Spleen (tissue), 11 donors: ENCODE measurements at regions not wholly inside any gene's neighbourhood (a gene's known extent, or its start where the extent isn't known, plus 50 kb on each side); places are given as distances from the start of the nearest gene placed in this dataset.

Source experiments
- DNase-seq: peaks from one replicate; pipeline ENCODE4 v3.0.0-alpha.2; 2020
- H3K27ac ChIP-seq, 8 donors: fragments of 200-600 bp; sonication (generic) in 7 of 8; 1 replicate in 4 of 8; 2 replicates in 4 of 8; pipeline versions ENCODE4 v1.5.0 to v1.8.0; 2016 to 2021; ENCODE audit warnings: inconsistent platforms in 4 of 8, mild to moderate bottlenecking in 4 of 8, moderate library complexity in 1 of 8
- H3K27me3 ChIP-seq, 7 donors: fragments of 200-600 bp; sonication (generic) in 6 of 7; replicated peaks in 1 of 7; 1 replicate in 4 of 7; 2 replicates in 3 of 7; pipeline versions ENCODE4 v1.5.0 to v1.8.0; 2016 to 2021; ENCODE audit warnings: inconsistent platforms in 3 of 7, mild to moderate bottlenecking in 1 of 7
- H3K36me3 ChIP-seq, 6 donors: fragments of 200-600 bp; sonication (generic) in 5 of 6; 1 replicate in 4 of 6; 2 replicates in 2 of 6; pipeline versions ENCODE4 v1.5.0 to v1.8.0; 2016 to 2021; ENCODE audit warnings: inconsistent platforms in 2 of 6
- H3K4me1 ChIP-seq, 6 donors: fragments of 200-600 bp; sonication (generic) in 5 of 6; 1 replicate in 3 of 6; 2 replicates in 3 of 6; pipeline versions ENCODE4 v1.5.0 to v1.8.0; 2016 to 2021; ENCODE audit warnings: inconsistent platforms in 3 of 6
- H3K4me3 ChIP-seq, 8 donors: fragments of 200-600 bp; sonication (generic) in 7 of 8; 1 replicate in 4 of 8; 2 replicates in 4 of 8; pipeline versions ENCODE4 v1.5.0 to v1.8.0; 2016 to 2021; ENCODE audit warnings: inconsistent platforms in 4 of 8, mild to moderate bottlenecking in 4 of 8, moderate library complexity in 2 of 8
- H3K9me3 ChIP-seq, 8 donors: fragments of 200-600 bp; sonication (generic) in 7 of 8; 1 replicate in 4 of 8; 2 replicates in 4 of 8; pipeline versions ENCODE4 v1.5.0 to v1.8.0; 2016 to 2021; ENCODE audit warnings: inconsistent platforms in 4 of 8
- POLR2A ChIP-seq, 3 donors: fragments of 450-650 bp; IDR thresholded peaks; one replicate each; pipeline ENCODE4 v1.5.1; 2017; ENCODE audit warnings: antibody characterized with exemption in 3 of 3, mild to moderate bottlenecking in 1 of 3
- POLR2AphosphoS5 ChIP-seq, 3 donors: sonication (generic); formaldehyde crosslinking; IDR thresholded peaks; one replicate each; pipeline ENCODE4 v1.5.1; 2017; ENCODE audit warnings: antibody characterized with exemption in 3 of 3
- WGBS, 5 donors: extraction: QIAGEN DNeasy Blood & Tissue Kit in 3 of 5; methylation state at CpG; one replicate each; pipeline versions ENCODE4 v1.1.5 to v1.1.7; 2013 to 2018; 5-methylcytosine and 5-hydroxymethylcytosine counted together
- intact Hi-C: fragments of 100-400 bp; cut with DNase I; formaldehyde crosslinking; loops from one replicate; pipeline ENCODE4 v1.15.0; 2023; ENCODE audit warnings: low total_unique reads
- small RNA-seq, 4 donors: library from RNA; depleted of rRNA; stranded (forward); fragments of <200 nt; gene quantifications; one replicate each; pipeline ENCODE3, GENCODE V24; 2016
- TF ChIP-seq, protein P1 (sequence below), 11 experiments: fragments of 200-600 bp in 7 of 11; fragments of 450-650 bp in 4 of 11; sonication (generic) in 4 of 11; IDR thresholded peaks in 8 of 11; conservative IDR thresholded peaks in 3 of 11; 1 replicate in 7 of 11; 2 replicates in 4 of 11; pipeline versions ENCODE4 v1.4.0 to v1.8.0; 2016 to 2021; ENCODE audit warnings: antibody characterized with exemption in 11 of 11, inconsistent platforms in 4 of 11, mild to moderate bottlenecking in 1 of 11
- donor health status: healthy with polysubstance abuse.
- donor health status: DM: no; HTN: no; CAD: no; lungs with moderate emphysema.
- donor health status: DM: no; HTN: no; CAD: no.
- donor health status: Bipolar disorder and iron deficiency.
- donor health status: healthy.
- donor health status: DM: no; HTN: no; CAD: no.
- donor health status: DM: yes; HTN: yes; CAD: no.

DNA sequence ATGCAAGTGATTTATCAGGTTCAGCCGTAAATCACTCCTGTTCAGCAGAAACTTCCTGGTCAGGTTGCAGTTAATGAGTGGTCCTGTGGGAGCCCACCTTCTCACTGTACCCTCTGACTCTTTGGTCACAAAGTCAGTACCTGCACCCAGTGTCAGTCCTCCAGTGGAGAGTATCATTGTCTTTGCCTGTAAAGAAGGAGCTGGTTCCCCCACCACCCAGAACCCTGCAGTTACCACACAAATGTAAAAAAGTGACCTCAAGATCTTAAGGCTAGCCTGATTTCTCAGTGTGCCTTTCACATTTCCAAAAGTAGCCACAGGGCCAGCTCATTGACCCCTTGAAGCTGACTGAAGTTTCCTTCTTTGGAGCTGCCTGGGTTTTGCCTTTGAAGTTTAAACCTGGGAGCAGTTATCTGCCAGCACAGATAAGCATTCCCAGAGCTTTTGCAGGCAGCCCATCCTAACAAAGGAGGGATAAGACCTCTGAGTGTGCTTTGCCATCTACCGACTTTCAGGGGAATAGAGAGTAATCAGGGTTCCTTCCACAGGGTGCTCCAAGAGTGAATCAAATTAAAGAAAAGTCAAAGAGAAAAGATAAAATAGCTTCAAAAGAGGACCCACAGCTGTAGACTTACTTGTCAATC lies 725.2 kb downstream of the CPS1 start:
- Histone ChIP-seq H3K9me3 (no peaks in the 10 kb centered on the region), H3K27ac (no peak overlapping the region), H3K4me3 (no peak overlapping the region), H3K4me1 (no peaks in the 10 kb centered on the region), H3K27me3 (no peaks in the 10 kb centered on the region), H3K36me3 (no peaks in the 10 kb centered on the region)
- TF ChIP-seq POLR2A (IDR thresholded peaks at IDR 0.05) (no peak), POLR2AphosphoS5 (IDR thresholded peaks at IDR 0.05) (no peak)
- TF ChIP-seq, protein P1, sequence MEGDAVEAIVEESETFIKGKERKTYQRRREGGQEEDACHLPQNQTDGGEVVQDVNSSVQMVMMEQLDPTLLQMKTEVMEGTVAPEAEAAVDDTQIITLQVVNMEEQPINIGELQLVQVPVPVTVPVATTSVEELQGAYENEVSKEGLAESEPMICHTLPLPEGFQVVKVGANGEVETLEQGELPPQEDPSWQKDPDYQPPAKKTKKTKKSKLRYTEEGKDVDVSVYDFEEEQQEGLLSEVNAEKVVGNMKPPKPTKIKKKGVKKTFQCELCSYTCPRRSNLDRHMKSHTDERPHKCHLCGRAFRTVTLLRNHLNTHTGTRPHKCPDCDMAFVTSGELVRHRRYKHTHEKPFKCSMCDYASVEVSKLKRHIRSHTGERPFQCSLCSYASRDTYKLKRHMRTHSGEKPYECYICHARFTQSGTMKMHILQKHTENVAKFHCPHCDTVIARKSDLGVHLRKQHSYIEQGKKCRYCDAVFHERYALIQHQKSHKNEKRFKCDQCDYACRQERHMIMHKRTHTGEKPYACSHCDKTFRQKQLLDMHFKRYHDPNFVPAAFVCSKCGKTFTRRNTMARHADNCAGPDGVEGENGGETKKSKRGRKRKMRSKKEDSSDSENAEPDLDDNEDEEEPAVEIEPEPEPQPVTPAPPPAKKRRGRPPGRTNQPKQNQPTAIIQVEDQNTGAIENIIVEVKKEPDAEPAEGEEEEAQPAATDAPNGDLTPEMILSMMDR (IDR thresholded peaks at IDR 0.05 in 8 of 11, conservative IDR thresholded peaks at IDR 0.05 in 3 of 11) = no peak
- DNase-seq = no peak
- intact Hi-C loops = no loop called here
- WGBS, 5 donors = 68 to 74% (median 72%) methylated on average over 2 of the region's 2 CpGs

DNA sequence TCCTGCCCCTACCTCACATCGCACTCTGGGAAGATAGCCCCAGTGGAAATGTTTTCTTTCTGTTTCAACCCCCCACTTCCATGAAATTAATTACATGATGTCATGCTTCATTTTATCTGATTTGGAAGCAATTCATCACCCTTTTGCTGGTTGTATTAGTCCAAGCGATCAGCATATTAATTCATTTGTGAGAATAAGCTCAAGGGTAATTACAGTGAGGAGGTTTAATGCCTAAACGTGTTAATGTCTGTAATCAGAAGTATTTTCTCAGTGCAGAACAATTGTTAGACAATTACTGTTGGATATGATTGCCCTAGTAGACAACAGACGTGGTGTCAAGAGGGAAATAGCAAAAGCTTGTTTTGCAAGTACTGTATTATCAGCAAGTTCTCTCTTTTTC lies 746.3 kb downstream of the CPS1 start:
- no peak overlapping the region for H3K4me3 ChIP-seq
- no peak for TF ChIP-seq POLR2A (IDR thresholded peaks at IDR 0.05)
- TF ChIP-seq, protein P1 (IDR thresholded peaks at IDR 0.05 in 8 of 11, conservative IDR thresholded peaks at IDR 0.05 in 3 of 11) = no peak
- no peak for DNase-seq
- no peaks in the 10 kb centered on the region for H3K4me1 ChIP-seq
- H3K9me3 ChIP-seq = peaks cover 0 to 3% (median 0%) of the 10 kb centered on the region in 8 donors
- H3K27me3 ChIP-seq = no peaks in the 10 kb centered on the region
- no peak overlapping the region for H3K27ac ChIP-seq
- intact Hi-C loops = no loop called here
- H3K36me3 ChIP-seq = no peaks in the 10 kb centered on the region
- 58 to 71% (median 64%) methylated on average over 4 of the region's 4 CpGs for WGBS, 5 donors

DNA sequence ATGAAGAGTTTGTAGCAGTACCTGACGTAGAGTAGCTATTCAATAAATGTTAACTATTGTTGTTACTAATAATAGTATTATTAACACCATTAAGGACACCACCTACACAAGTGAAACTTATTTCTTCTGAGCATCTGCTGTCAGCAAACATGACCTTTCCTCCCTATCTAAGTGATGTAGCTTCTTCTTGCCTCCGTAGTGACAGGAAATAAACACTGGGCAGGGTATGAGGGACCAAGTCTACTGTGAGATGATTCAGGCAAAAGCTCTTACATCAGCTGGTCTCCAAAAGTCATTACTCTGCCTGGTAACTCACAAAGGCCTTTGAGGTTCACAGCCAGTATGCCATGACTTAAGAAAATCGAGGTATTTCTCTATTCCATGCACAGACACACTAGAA lies 750.5 kb downstream of the CPS1 start:
- H3K27ac ChIP-seq = no peak overlapping the region
- H3K27me3 ChIP-seq = no peaks in the 10 kb centered on the region
- H3K4me3 ChIP-seq = no peak overlapping the region
- no peaks in the 10 kb centered on the region for H3K36me3 ChIP-seq
- peaks cover 0 to 3% (median 0%) of the 10 kb centered on the region in 8 donors for H3K9me3 ChIP-seq
- TF ChIP-seq POLR2A (IDR thresholded peaks at IDR 0.05) (no peak), POLR2AphosphoS5 (IDR thresholded peaks at IDR 0.05) (no peak)
- TF ChIP-seq, protein P1 (IDR thresholded peaks at IDR 0.05 in 8 of 11, conservative IDR thresholded peaks at IDR 0.05 in 3 of 11) = no peak
- intact Hi-C loops = no loop called here
- 41 to 55% (median 46%) methylated on average over 3 of the region's 3 CpGs for WGBS, 5 donors
- no peaks in the 10 kb centered on the region for H3K4me1 ChIP-seq
- DNase-seq = no peak

Small RNAs in the stretch of these regions (small RNA-seq; reads per million reads assigned to genes)
- gene AC013404.1 = 0 reads per million in 4 donors
